WERI-Rb-1 (cell line): ENCODE measurements at regions not wholly inside any gene's neighbourhood (a gene's known extent, or its start where the extent isn't known, plus 50 kb on each side); places are given as distances from the start of the nearest gene placed in this dataset.

Experiments
- DNase-seq: peaks from one replicate; pipeline ENCODE4 v3.0.0-alpha.2; 2020
- H3K27ac ChIP-seq: fragments of 250-450 bp; sonication (Bioruptor Pico); 2 replicates; pipeline ENCODE4 v1.5.1; 2020; ENCODE audit warnings: mild to moderate bottlenecking, moderate library complexity
- H3K27me3 ChIP-seq: fragments of 250-450 bp; sonication (Bioruptor Pico); 2 replicates; pipeline ENCODE4 v1.5.1; 2021; ENCODE audit warnings: mild to moderate bottlenecking, low read depth, moderate library complexity; ENCODE audit not compliant: insufficient read depth, severe bottlenecking
- H3K36me3 ChIP-seq: fragments of 250-450 bp; sonication (Bioruptor Pico); 2 replicates; pipeline ENCODE4 v1.5.1; 2020; ENCODE audit warnings: mild to moderate bottlenecking, moderate library complexity
- H3K4me3 ChIP-seq: 2 replicates; pipeline ENCODE4 v1.5.1; 2011; ENCODE audit warnings: low read depth, mild to moderate bottlenecking, control low read depth, low read length
- H3K9me3 ChIP-seq: fragments of 250-450 bp; sonication (Bioruptor Pico); 2 replicates; pipeline ENCODE4 v1.5.1; 2021; ENCODE audit warnings: mild to moderate bottlenecking, moderate library complexity; ENCODE audit not compliant: severe bottlenecking
- TF ChIP-seq, protein P1 (sequence below): IDR thresholded peaks from 2 replicates; pipeline ENCODE4 v1.5.1; 2011; ENCODE audit warnings: low read depth, mild to moderate bottlenecking, control low read depth, inconsistent platforms, low read length

DNA sequence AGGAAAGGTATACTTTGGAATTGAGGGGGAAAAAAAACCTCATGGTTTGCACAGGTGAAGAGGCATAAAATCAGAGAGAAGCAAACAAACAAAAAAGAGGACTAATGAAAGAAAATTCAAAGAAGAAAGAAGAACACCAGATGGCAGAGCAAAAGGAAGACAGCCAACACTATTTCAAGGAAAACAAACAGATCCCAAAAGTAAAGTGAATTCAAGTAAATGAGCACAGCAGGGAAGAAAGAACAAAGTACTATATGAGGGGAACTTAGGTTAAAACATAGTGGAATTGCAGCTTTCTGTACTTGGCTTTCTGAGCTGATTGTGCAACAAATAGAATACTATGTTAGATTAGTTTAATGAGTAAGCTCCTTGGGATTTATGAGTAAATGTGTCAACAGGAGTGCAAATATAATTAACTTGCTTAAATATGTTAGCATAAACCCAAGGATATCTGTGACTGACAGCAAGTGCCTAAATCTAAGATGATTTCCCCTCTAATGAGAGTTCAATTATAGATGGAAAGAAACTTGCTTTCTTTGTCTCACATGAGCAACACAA, 404.6 kb upstream of the CNTN5 start:
- DNase-seq = no peak
- no peaks in the 10 kb centered on the region for H3K27me3 ChIP-seq
- peaks cover 2% of the 10 kb centered on the region for H3K9me3 ChIP-seq
- no peak overlapping the region for H3K27ac ChIP-seq
- H3K4me3 ChIP-seq = no peak overlapping the region
- no peaks in the 10 kb centered on the region for H3K36me3 ChIP-seq
- TF ChIP-seq, protein P1, sequence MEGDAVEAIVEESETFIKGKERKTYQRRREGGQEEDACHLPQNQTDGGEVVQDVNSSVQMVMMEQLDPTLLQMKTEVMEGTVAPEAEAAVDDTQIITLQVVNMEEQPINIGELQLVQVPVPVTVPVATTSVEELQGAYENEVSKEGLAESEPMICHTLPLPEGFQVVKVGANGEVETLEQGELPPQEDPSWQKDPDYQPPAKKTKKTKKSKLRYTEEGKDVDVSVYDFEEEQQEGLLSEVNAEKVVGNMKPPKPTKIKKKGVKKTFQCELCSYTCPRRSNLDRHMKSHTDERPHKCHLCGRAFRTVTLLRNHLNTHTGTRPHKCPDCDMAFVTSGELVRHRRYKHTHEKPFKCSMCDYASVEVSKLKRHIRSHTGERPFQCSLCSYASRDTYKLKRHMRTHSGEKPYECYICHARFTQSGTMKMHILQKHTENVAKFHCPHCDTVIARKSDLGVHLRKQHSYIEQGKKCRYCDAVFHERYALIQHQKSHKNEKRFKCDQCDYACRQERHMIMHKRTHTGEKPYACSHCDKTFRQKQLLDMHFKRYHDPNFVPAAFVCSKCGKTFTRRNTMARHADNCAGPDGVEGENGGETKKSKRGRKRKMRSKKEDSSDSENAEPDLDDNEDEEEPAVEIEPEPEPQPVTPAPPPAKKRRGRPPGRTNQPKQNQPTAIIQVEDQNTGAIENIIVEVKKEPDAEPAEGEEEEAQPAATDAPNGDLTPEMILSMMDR = no peak

DNA sequence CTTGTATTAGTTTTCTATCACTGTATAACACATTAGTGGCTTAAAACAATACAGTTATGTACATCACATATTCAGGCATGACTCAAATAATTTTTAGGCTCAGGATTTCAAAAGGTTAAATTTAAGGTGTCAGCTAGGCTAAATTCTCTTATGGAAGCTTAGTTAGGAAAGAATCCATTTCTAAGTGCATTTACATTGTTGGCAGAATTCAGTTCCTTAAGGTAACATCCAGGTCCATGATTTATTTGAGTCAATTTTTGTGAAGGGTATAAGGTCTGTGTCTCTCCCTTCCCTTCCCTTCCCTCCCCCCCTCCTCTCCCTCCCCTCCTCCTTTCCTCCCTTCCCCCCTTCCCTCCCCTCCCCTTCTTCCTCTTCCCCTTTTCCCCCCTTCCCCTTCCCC, 399.0 kb upstream of the CNTN5 start:
- Histone ChIP-seq H3K36me3 (no peaks in the 10 kb centered on the region), H3K4me3 (no peak overlapping the region), H3K9me3 (peaks cover 2% of the 10 kb centered on the region), H3K27me3 (no peaks in the 10 kb centered on the region), H3K27ac (no peak overlapping the region)
- DNase-seq = no peak
- TF ChIP-seq, protein P1 = no peak

DNA sequence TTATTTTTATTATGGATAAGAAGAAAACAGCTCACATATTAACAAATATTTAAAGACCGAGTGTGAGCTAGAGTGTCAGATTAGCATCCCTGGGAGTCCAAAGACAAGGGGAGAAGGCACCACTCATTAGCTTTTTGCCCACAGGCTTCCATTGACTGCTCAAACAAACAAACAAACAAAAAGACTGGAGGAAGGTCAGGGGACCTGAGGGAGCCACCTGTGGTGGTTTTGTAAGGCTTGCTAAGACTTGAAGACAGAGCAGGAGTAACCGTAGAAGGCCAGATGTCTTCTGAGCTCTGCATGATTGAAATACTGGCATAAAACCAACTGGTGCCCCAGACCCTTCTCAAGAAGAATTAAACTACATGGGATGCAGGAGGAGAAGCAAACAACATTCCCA, 395.2 kb upstream of the CNTN5 start:
- Histone ChIP-seq H3K36me3 (no peaks in the 10 kb centered on the region), H3K4me3 (no peak overlapping the region), H3K9me3 (peaks cover 2% of the 10 kb centered on the region), H3K27me3 (no peaks in the 10 kb centered on the region), H3K27ac (no peak overlapping the region)
- TF ChIP-seq, protein P1 = no peak
- no peak for DNase-seq

DNA sequence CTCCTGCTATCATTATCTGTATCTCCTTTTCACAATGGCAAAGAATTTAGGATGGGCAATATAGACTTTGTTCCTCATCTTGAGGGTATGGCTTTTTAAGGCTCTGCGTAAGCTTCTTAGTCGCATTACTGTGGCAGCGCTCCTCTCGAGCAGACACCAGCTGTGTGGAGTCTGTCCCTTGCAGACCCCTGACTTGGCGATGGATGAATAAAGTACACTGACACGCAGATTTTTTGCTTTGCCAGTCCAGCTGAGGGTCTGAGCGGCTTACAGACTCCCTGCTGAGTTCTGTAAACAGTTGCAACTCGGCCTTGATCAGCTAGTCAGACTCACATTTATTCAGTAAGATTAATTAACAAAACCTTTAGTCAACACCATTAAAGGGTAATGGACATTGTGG, 390.0 kb upstream of the CNTN5 start:
- TF ChIP-seq, protein P1 = no peak
- DNase-seq = peak; percentile 91

DNA sequence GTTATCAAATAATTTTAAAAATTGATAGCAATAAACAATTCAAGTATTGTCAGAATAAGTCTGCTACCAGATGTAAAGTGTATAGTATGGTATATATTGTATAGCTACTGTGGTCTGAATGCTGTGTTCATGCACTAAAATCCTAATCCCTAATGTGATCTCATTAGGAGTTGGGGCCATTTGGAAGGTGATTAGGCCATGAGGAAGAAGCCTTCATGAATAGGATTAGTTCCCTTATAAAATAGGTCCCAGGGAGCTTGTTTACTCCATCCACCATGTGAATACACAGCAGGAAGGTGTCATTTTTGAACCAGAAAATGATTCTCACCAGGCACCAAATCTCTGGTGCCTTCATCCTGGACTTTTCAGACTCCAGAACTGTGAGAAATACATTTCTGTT, 363.0 kb upstream of the CNTN5 start:
- H3K27ac ChIP-seq = no peak overlapping the region
- no peak for DNase-seq

More for the DNA sequence above, 390.0 kb upstream of the CNTN5 start:
- peak overlapping the region; percentile 64 for H3K27ac ChIP-seq
- H3K9me3 ChIP-seq = peaks cover 2% of the 10 kb centered on the region
- no peaks in the 10 kb centered on the region for H3K27me3 ChIP-seq
- H3K4me3 ChIP-seq = no peak overlapping the region
- no peaks in the 10 kb centered on the region for H3K36me3 ChIP-seq

More for the DNA sequence above, 363.0 kb upstream of the CNTN5 start:
- Histone ChIP-seq H3K9me3 (no peaks in the 10 kb centered on the region), H3K27me3 (no peaks in the 10 kb centered on the region), H3K36me3 (no peaks in the 10 kb centered on the region), H3K4me3 (no peak overlapping the region)
- TF ChIP-seq, protein P1 = no peak
